BJ (cell line): ENCODE measurements at regions not wholly inside any gene's neighbourhood (a gene's known extent, or its start where the extent isn't known, plus 50 kb on each side); places are given as distances from the start of the nearest gene placed in this dataset.

Source experiments
- CTCF ChIA-PET: fragments of 350-600 bp; formaldehyde crosslinking; extraction: SDS; loops from one replicate; lab custom pipeline; 2021; ENCODE audit warnings: antibody characterized with exemption, inconsistent platforms; lab: Yijun Ruan, JAX
- POLR2A ChIA-PET: fragments of 300-600 bp; sonication (Branson Sonifier 250); formaldehyde crosslinking; extraction: SDS; loops from one replicate; lab custom pipeline; 2021; ENCODE audit warnings: antibody characterized with exemption; lab: Charles Lee
- DNase-seq: peaks from one replicate; pipeline ENCODE4 v3.0.0-alpha.2; 2011; ENCODE audit warnings: low read depth
- H3K27me3 ChIP-seq: 2 replicates; pipeline ENCODE4 v1.6.0; 2011; ENCODE audit warnings: low read length; ENCODE audit not compliant: control insufficient read depth, insufficient read depth
- H3K36me3 ChIP-seq: 2 replicates; pipeline ENCODE4 v1.5.1; 2011; ENCODE audit warnings: low read length; ENCODE audit not compliant: control insufficient read depth, insufficient read depth
- H3K4me3 ChIP-seq: 2 replicates; pipeline ENCODE4 v1.5.1; 2011; ENCODE audit warnings: low read depth, mild to moderate bottlenecking, control low read depth, low read length
- TF ChIP-seq, protein P1 (sequence below): IDR thresholded peaks from 2 replicates; pipeline ENCODE4 v1.5.1; 2011; ENCODE audit warnings: low read depth, mild to moderate bottlenecking, control low read depth, inconsistent platforms, low read length, moderate library complexity; ENCODE audit not compliant: insufficient read depth

DNA sequence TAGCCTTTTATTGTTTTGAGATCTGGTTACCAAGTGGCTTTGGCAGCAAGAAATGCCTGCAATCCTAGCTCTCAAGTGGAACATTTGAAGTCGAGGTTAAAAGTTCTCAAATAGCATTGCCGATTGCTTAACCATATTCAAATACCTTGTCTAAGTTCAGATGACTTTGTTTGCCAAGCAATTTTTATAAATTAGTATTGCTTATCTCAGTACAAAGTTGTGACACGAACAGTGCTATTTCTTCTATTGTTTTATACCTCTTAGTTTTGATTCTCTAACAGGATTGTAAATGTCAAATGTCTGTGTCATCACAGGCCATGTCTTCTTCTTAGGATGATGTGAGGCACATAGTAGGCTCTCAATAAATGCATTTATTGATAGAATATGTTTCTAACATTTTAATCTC, 633.3 kb downstream of the PTPRC start:
- H3K36me3 ChIP-seq = no peaks in the 10 kb centered on the region
- POLR2A ChIA-PET = interaction anchor here (0.6 kb wide), 2 partner anchors 363 to 1370 kb away, joined by 3 to 4 read pairs; no protein-coding TSS in a partner anchor
- no peak overlapping the region for H3K4me3 ChIP-seq
- CTCF ChIA-PET = interaction anchor here (0.9 to 1.7 kb wide), 2 partner anchors 11 to 150 kb away, joined by 3 to 7 read pairs; no protein-coding TSS in a partner anchor
- TF ChIP-seq, protein P1, sequence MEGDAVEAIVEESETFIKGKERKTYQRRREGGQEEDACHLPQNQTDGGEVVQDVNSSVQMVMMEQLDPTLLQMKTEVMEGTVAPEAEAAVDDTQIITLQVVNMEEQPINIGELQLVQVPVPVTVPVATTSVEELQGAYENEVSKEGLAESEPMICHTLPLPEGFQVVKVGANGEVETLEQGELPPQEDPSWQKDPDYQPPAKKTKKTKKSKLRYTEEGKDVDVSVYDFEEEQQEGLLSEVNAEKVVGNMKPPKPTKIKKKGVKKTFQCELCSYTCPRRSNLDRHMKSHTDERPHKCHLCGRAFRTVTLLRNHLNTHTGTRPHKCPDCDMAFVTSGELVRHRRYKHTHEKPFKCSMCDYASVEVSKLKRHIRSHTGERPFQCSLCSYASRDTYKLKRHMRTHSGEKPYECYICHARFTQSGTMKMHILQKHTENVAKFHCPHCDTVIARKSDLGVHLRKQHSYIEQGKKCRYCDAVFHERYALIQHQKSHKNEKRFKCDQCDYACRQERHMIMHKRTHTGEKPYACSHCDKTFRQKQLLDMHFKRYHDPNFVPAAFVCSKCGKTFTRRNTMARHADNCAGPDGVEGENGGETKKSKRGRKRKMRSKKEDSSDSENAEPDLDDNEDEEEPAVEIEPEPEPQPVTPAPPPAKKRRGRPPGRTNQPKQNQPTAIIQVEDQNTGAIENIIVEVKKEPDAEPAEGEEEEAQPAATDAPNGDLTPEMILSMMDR = no peak
- no peaks in the 10 kb centered on the region for H3K27me3 ChIP-seq
- DNase-seq = peak; percentile 73

DNA sequence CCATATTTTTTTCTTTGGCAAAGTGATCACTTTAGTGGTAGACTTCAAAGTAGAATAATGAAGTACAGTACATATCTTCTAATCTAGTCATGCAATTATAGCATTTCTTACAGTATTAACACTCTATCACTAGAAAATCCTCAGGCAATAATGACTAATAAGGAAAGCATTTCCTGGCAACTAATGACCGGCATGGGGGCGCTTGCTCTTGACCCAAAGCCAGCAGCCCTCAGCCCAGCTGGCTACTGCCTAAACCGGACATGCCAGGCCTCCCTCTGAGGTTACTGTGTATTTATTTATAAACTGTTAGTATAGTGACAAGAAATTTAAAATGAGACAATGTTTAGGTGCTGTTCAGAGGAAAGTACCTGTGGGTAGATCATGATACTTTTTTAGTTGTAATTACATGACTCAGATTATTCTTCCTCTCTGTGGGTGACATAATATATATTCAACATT, 633.8 kb downstream of the PTPRC start:
- ChIA-PET CTCF (interaction anchor here (0.9 to 1.7 kb wide), 2 partner anchors 11 to 150 kb away, joined by 3 to 7 read pairs; no protein-coding TSS in a partner anchor), POLR2A (no interaction called here)
- Histone ChIP-seq H3K27me3 (no peaks in the 10 kb centered on the region), H3K4me3 (no peak overlapping the region), H3K36me3 (no peaks in the 10 kb centered on the region)
- peak; percentile 79 for DNase-seq
- TF ChIP-seq, protein P1 = no peak

DNA sequence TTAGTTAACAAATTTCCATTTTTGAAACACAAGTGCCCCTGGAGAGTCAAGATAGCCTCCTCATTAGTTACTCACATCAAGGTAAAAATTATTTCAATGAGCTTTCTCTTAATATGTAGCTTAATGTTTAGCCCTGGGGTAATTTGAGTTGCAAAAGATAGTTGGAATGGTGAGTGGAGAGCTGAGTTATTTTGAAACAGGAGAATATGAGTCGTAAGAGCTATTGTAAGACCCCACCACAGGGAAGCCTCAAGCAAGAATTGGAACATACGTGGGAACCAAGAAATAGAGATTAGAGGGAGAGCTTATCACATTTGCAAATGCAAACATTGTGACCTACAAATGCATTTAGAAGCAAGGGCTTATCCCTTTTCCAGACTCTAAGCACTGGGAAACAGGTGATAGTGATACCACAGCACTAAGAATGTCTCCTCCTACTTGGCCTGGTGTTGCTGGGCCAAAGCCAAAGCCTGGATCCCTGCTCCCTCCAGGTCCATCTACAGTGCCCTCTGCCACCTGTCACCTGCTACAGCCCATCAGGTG, 635.1 kb downstream of the PTPRC start:
- Histone ChIP-seq H3K4me3 (no peak overlapping the region), H3K36me3 (no peaks in the 10 kb centered on the region), H3K27me3 (no peaks in the 10 kb centered on the region)
- TF ChIP-seq, protein P1 = no peak
- no peak for DNase-seq
- POLR2A ChIA-PET = interaction anchor here (0.6 kb wide), 1 partner anchor 778 kb away, joined by 7 read pairs; no protein-coding TSS in a partner anchor
- CTCF ChIA-PET = no interaction called here

DNA sequence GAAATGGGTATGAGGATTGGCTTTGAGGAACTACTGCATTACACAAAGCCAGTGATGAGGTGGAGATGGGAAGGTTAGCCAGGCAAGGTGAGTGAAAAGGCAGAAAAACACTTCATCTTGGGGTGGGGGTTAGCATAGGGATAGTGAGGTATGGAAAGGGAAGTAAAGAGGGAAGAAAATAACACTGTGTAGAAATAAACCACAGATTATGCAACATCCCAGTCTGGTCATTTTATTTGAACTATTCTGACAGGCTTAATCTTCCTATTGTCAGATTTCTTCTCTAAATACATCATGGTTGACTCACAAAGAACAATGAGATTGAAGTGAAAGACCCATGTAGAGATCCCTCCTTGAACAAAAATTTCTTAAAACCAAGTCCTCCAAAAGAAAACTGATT, 640.2 kb downstream of the PTPRC start:
- ChIA-PET POLR2A (no interaction called here), CTCF (no interaction called here)
- H3K27me3 ChIP-seq = no peaks in the 10 kb centered on the region
- no peak overlapping the region for H3K4me3 ChIP-seq
- H3K36me3 ChIP-seq = no peaks in the 10 kb centered on the region
- TF ChIP-seq, protein P1 = no peak
- no peak for DNase-seq

DNA sequence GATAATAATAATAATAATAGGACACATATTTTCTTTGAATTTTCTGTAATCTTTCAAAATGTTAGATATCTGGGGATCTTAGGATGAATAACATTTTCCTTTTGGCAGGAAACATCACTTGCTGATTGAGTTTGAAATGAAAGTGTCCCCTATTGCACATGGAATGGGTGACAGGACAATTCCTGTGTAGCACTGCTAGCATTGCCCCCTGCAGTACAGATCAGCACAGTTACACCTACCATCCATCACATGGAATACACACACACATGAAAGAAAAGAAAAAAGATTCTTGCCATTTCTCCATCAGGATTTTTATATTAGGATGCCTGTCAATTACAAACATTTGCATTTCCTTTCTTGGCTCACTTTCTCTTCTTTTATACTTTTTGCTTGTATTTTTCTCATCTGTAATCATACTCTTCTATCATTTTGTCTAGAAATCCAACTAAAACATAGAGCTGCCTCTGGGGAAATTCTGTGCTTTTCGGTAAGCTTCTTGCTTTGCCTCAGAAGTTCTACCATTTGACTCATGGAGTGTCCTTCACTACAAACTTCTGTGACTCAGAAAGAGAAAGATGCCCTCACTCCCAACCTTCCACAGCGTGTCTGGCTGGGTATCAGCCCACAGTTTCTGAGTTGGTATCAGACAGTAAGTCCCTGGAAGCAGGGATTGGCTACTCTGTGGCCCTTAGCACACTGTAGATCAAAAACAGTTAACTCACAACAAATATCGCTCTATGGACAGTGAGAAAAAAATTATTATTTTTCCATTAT, 641.2 kb downstream of the PTPRC start:
- TF ChIP-seq, protein P1 = no peak
- Histone ChIP-seq H3K36me3 (no peaks in the 10 kb centered on the region), H3K4me3 (no peak overlapping the region), H3K27me3 (no peaks in the 10 kb centered on the region)
- no peak for DNase-seq
- ChIA-PET CTCF (no interaction called here), POLR2A (no interaction called here)
